Karpas-422 (cell line): ENCODE measurements at regions not wholly inside any gene's neighbourhood (a gene's known extent, or its start where the extent isn't known, plus 50 kb on each side); places are given as distances from the start of the nearest gene placed in this dataset.
"Not testable (repeated sequence)": the region's sequence is repeated elsewhere in the genome, so short reads cannot be mapped to it uniquely, and the experiment has no call there.

Experiments used
- DNase-seq: peaks from one replicate; pipeline ENCODE4 v3.0.0-alpha.2; 2015
- H2AFZ ChIP-seq: fragments of 200-600 bp; sonication (generic); 2 replicates; pipeline ENCODE4 v1.6.1; 2014; ENCODE audit warnings: antibody characterized with exemption, low read length, mixed read lengths
- H3K27ac ChIP-seq: fragments of 200-600 bp; sonication (generic); 2 replicates; pipeline ENCODE4 v1.5.1; 2014; ENCODE audit warnings: mild to moderate bottlenecking, low read length, moderate library complexity
- H3K27me3 ChIP-seq: fragments of 200-600 bp; sonication (generic); 2 replicates; pipeline ENCODE4 v1.6.1; 2014; ENCODE audit warnings: low read length, mixed read lengths
- H3K36me3 ChIP-seq: fragments of 200-600 bp; sonication (generic); 2 replicates; pipeline ENCODE4 v1.6.1; 2014; ENCODE audit warnings: low read length, mixed read lengths; ENCODE audit not compliant: insufficient read depth
- H3K4me1 ChIP-seq: fragments of 200-600 bp; sonication (generic); 2 replicates; pipeline ENCODE4 v1.6.1; 2014; ENCODE audit warnings: mild to moderate bottlenecking, low read length, mixed read lengths
- H3K4me2 ChIP-seq: fragments of 200-600 bp; sonication (generic); 2 replicates; pipeline ENCODE4 v1.6.1; 2014; ENCODE audit warnings: low read length, low read depth, mild to moderate bottlenecking; ENCODE audit not compliant: poor library complexity, severe bottlenecking
- H3K4me3 ChIP-seq: fragments of 200-600 bp; sonication (generic); 2 replicates; pipeline ENCODE4 v1.5.1; 2014; ENCODE audit warnings: mild to moderate bottlenecking, antibody characterized with exemption, low read length, mixed read lengths
- H3K79me2 ChIP-seq: fragments of 200-600 bp; sonication (generic); 2 replicates; pipeline ENCODE4 v1.6.1; 2014; ENCODE audit warnings: mild to moderate bottlenecking, low read length, mixed read lengths
- H3K9ac ChIP-seq: fragments of 200-600 bp; sonication (generic); 2 replicates; pipeline ENCODE4 v1.6.0; 2014; ENCODE audit warnings: low read length
- H3K9me2 ChIP-seq: fragments of 200-600 bp; sonication (generic), shearing (Covaris generic); replicated peaks from 2 replicates; pipeline ENCODE4 v1.6.0; 2014; ENCODE audit warnings: mild to moderate bottlenecking, low read length, moderate library complexity; ENCODE audit not compliant: insufficient read depth
- H3K9me3 ChIP-seq: fragments of 300-700, 200-600 bp; sonication (generic); 2 replicates; pipeline ENCODE4 v1.6.1; 2014; ENCODE audit warnings: low read length, mixed read lengths
- H4K20me1 ChIP-seq: fragments of 200-600 bp; sonication (generic); 2 replicates; pipeline ENCODE4 v1.6.1; 2014; ENCODE audit warnings: mild to moderate bottlenecking, antibody characterized with exemption, low read length, low read depth; ENCODE audit not compliant: insufficient read depth

- not testable (repeated sequence) for H3K4me2 ChIP-seq, H3K79me2 ChIP-seq, DNase-seq, H4K20me1 ChIP-seq, H3K27ac ChIP-seq, H2AFZ ChIP-seq, H3K27me3 ChIP-seq, H3K9me3 ChIP-seq, H3K4me1 ChIP-seq, H3K9me2 ChIP-seq, H3K9ac ChIP-seq, H3K4me3 ChIP-seq, H3K36me3 ChIP-seq
These were observed 345.0 kb downstream of the TUBA3C start for GRCh38 chr13:18836371-18837178.

GRCh38 chr13:18835754-18836153 lies 345.9 kb downstream of the TUBA3C start:
- not testable (repeated sequence) for H3K4me3 ChIP-seq, H3K4me1 ChIP-seq, H2AFZ ChIP-seq, H3K9me2 ChIP-seq, H3K36me3 ChIP-seq, H3K27ac ChIP-seq, H3K27me3 ChIP-seq, H3K79me2 ChIP-seq, H3K9ac ChIP-seq, H3K4me2 ChIP-seq, H3K9me3 ChIP-seq, DNase-seq, H4K20me1 ChIP-seq

- not testable (repeated sequence) for H3K4me2 ChIP-seq, H3K36me3 ChIP-seq, H3K27ac ChIP-seq, H4K20me1 ChIP-seq, H3K4me3 ChIP-seq, DNase-seq, H3K79me2 ChIP-seq, H3K9me3 ChIP-seq, H2AFZ ChIP-seq, H3K27me3 ChIP-seq, H3K9me2 ChIP-seq, H3K9ac ChIP-seq, H3K4me1 ChIP-seq
These were observed 356.9 kb downstream of the TUBA3C start for GRCh38 chr13:18824678-18825077.

- H3K4me3 ChIP-seq, H3K4me1 ChIP-seq, H3K36me3 ChIP-seq, H3K9me3 ChIP-seq, H3K27ac ChIP-seq, H3K4me2 ChIP-seq, H3K79me2 ChIP-seq, H2AFZ ChIP-seq, H3K9me2 ChIP-seq, H4K20me1 ChIP-seq, DNase-seq, H3K27me3 ChIP-seq, H3K9ac ChIP-seq: not testable (repeated sequence)
These were observed 358.7 kb downstream of the TUBA3C start for GRCh38 chr13:18822655-18823639.

GRCh38 chr13:18773988-18774387 lies 407.6 kb downstream of the TUBA3C start:
- not testable (repeated sequence) for H3K9ac ChIP-seq, DNase-seq

GRCh38 chr13:18741696-18742095 lies 439.9 kb downstream of the TUBA3C start:
- H2AFZ ChIP-seq, H3K4me2 ChIP-seq: not testable (repeated sequence)

More at GRCh38 chr13:18773988-18774387, 407.6 kb downstream of the TUBA3C start:
- not testable (repeated sequence) for H3K79me2 ChIP-seq, H2AFZ ChIP-seq, H3K9me2 ChIP-seq, H3K9me3 ChIP-seq, H3K4me1 ChIP-seq, H3K27ac ChIP-seq, H3K4me3 ChIP-seq, H3K36me3 ChIP-seq, H3K4me2 ChIP-seq, H3K27me3 ChIP-seq, H4K20me1 ChIP-seq

GRCh38 chr13:18739310-18739709 lies 442.3 kb downstream of the TUBA3C start:
- H3K36me3 ChIP-seq: no peaks in the 10 kb centered on the region
- no peak overlapping the region for H3K4me3 ChIP-seq
- H3K9ac ChIP-seq: no peak overlapping the region
- no peaks in the 10 kb centered on the region for H3K27me3 ChIP-seq
- DNase-seq: no peak
- no peak overlapping the region for H2AFZ ChIP-seq
- H3K4me2 ChIP-seq: no peak overlapping the region
- H3K79me2 ChIP-seq: no peaks in the 10 kb centered on the region
- H4K20me1 ChIP-seq: no peaks in the 10 kb centered on the region
- no peaks in the 10 kb centered on the region; the same call in 1 of the 2 replicates for H3K9me3 ChIP-seq
- H3K4me1 ChIP-seq: no peaks in the 10 kb centered on the region
- no peaks in the 10 kb centered on the region for H3K9me2 ChIP-seq
- no peak overlapping the region for H3K27ac ChIP-seq

More at GRCh38 chr13:18741696-18742095, 439.9 kb downstream of the TUBA3C start:
- not testable (repeated sequence) for H3K4me3 ChIP-seq, H3K4me1 ChIP-seq, H3K9me3 ChIP-seq, H3K9me2 ChIP-seq, H4K20me1 ChIP-seq, H3K36me3 ChIP-seq, H3K9ac ChIP-seq, H3K79me2 ChIP-seq, H3K27me3 ChIP-seq, DNase-seq, H3K27ac ChIP-seq

GRCh38 chr13:18738086-18738485 lies 443.5 kb downstream of the TUBA3C start:
- H3K9ac ChIP-seq, DNase-seq, H3K4me1 ChIP-seq, H3K4me3 ChIP-seq, H3K27me3 ChIP-seq, H3K4me2 ChIP-seq, H3K79me2 ChIP-seq, H3K9me2 ChIP-seq, H3K9me3 ChIP-seq, H4K20me1 ChIP-seq, H3K27ac ChIP-seq, H3K36me3 ChIP-seq, H2AFZ ChIP-seq: not testable (repeated sequence)
